K562 (cell line): ENCODE measurements at regions not wholly inside any gene's neighbourhood (a gene's known extent, or its start where the extent isn't known, plus 50 kb on each side); places are given as distances from the start of the nearest gene placed in this dataset.

Source experiments
- ATAC-seq: fragments of 200-7000 bp; cut with Tn5 transposase; 3 replicates; pipeline ENCODE4 v1.9.1; 2020; ENCODE audit warnings: moderate library complexity
- BruUV-seq: library from RNA; stranded (reverse); fragments of 400-500 nt; replicated peaks from 2 replicates; lab custom pipeline; 2021; lab: Mats Ljungman, UMichigan
- CTCF ChIA-PET: fragments of 300-600 bp; formaldehyde crosslinking; extraction: SDS; loops from one replicate; lab custom pipeline; 2021; ENCODE audit warnings: low intra/inter-chr PET ratio; lab: Yijun Ruan, JAX
- POLR2A ChIA-PET: fragments of 300-600, 350-650 bp; sonication (Branson Sonifier 250); formaldehyde crosslinking; extraction: SDS; loops from one replicate; lab custom pipeline; 2021; ENCODE audit warnings: antibody characterized with exemption, inconsistent platforms; lab: Yijun Ruan, JAX
- DNase-seq, 4 experiments: peaks; one replicate each; pipeline versions ENCODE4 v3.0.0 to v3.0.0-alpha.2; 2011 to 2018; ENCODE audit warnings: low spot score in 3 of 4, mixed read lengths in 3 of 4; ENCODE audit errors: extremely low read depth in 1 of 4
- FAIRE-seq: peaks from 2 replicates; lab custom pipeline; 2011; peaks lifted over from hg19 to GRCh38; lab: Jason Lieb, UNC
- H2AFZ ChIP-seq: 2 replicates; pipeline ENCODE4 v1.6.0; 2011; ENCODE audit warnings: low read depth, low read length, control low read depth, inconsistent platforms
- H3K27ac ChIP-seq: fragments of 200-600 bp; 3 replicates; pipeline ENCODE4 v1.8.0; 2011; ENCODE audit warnings: low read depth, mild to moderate bottlenecking, control low read depth, inconsistent platforms, low read length, moderate library complexity, mixed read lengths; ENCODE audit errors: extremely low read depth
- H3K27me3 ChIP-seq, 2 experiments: fragments of 300-600 bp in 1 of 2; 2 replicates in 1 of 2; 3 replicates in 1 of 2; pipeline versions ENCODE4 v1.6.0 to v1.8.0; 2011; ENCODE audit warnings: inconsistent platforms in 2 of 2, low read length in 2 of 2, mild to moderate bottlenecking in 1 of 2, mixed read lengths in 1 of 2, moderate library complexity in 1 of 2; ENCODE audit not compliant: control insufficient read depth in 2 of 2, insufficient read depth in 2 of 2
- H3K36me3 ChIP-seq: fragments of 300-600 bp; 3 replicates; pipeline ENCODE4 v1.8.0; 2011; ENCODE audit warnings: mild to moderate bottlenecking, low read length, inconsistent platforms; ENCODE audit not compliant: control insufficient read depth, insufficient read depth
- H3K4me1 ChIP-seq, 2 experiments: fragments of 200-600 bp in 1 of 2; replicated peaks in 1 of 2; 2 replicates in 1 of 2; 3 replicates in 1 of 2; pipeline versions ENCODE4 v1.5.1 to v1.8.0; 2011; ENCODE audit warnings: inconsistent platforms in 2 of 2, low read length in 2 of 2, mild to moderate bottlenecking in 1 of 2, mixed read lengths in 1 of 2, moderate library complexity in 1 of 2; ENCODE audit not compliant: control insufficient read depth in 2 of 2, insufficient read depth in 2 of 2
- H3K4me2 ChIP-seq: 2 replicates; pipeline ENCODE4 v1.6.1; 2011; ENCODE audit warnings: low read length, control low read depth, inconsistent platforms, mixed read lengths; ENCODE audit not compliant: insufficient read depth
- H3K4me3 ChIP-seq: fragments of 200-600 bp; sonication (generic), shearing (Covaris generic); 2 replicates; pipeline ENCODE4 v1.5.1; 2016; ENCODE audit warnings: control low read depth, inconsistent platforms
- H3K79me2 ChIP-seq: fragments of 200-600 bp; 3 replicates; pipeline ENCODE4 v1.8.0; 2011; ENCODE audit warnings: low read length, inconsistent platforms; ENCODE audit not compliant: control insufficient read depth, insufficient read depth
- H3K9ac ChIP-seq, 2 experiments: 2 replicates each; pipeline versions ENCODE4 v1.6.0 to v1.6.1; 2011; ENCODE audit warnings: low read depth in 2 of 2, low read length in 2 of 2, control low read depth in 1 of 2, inconsistent platforms in 1 of 2, mild to moderate bottlenecking in 1 of 2, mixed read lengths in 1 of 2; ENCODE audit not compliant: insufficient read depth in 1 of 2
- H3K9me1 ChIP-seq: one replicate; pipeline ENCODE4 v1.6.0; 2011; ENCODE audit warnings: inconsistent platforms, mild to moderate bottlenecking, low read length, moderate library complexity; ENCODE audit not compliant: control insufficient read depth, insufficient read depth
- H3K9me3 ChIP-seq: replicated peaks from 2 replicates; pipeline ENCODE4 v1.5.1; 2011; ENCODE audit warnings: low read depth, low read length, inconsistent platforms; ENCODE audit not compliant: control insufficient read depth, insufficient read depth
- H4K20me1 ChIP-seq: replicated peaks from 2 replicates; pipeline ENCODE4 v1.6.1; 2011; ENCODE audit warnings: low read length, inconsistent platforms, mixed read lengths; ENCODE audit not compliant: control insufficient read depth, insufficient read depth
- KLF10 ChIP-seq: fragments of 250-450 bp; sonication (Bioruptor Pico); IDR thresholded peaks from 2 replicates; pipeline ENCODE4 v1.6.1; 2021; ENCODE audit warnings: matching md5 sums
- NR1H2 ChIP-seq: sonication (generic); formaldehyde crosslinking; IDR thresholded peaks from 2 replicates; pipeline ENCODE4 v1.4.0; 2020; ENCODE audit warnings: mild to moderate bottlenecking, missing genetic modification reagents
- SMAD3 ChIP-seq: fragments of 450-650 bp; formaldehyde crosslinking; conservative IDR thresholded peaks from 2 replicates; pipeline ENCODE4 v1.4.0; 2020; ENCODE audit warnings: mild to moderate bottlenecking
- SRF ChIP-seq, 2 experiments: fragments of 250-450, 450-650 bp in 1 of 2; sonication (Bioruptor Pico) in 1 of 2; sonication (generic) in 1 of 2; formaldehyde crosslinking; IDR thresholded peaks; 2 replicates each; pipeline versions ENCODE4 v1.5.0 to v1.5.1; 2020 to 2022; ENCODE audit warnings: mild to moderate bottlenecking in 1 of 2, missing genetic modification reagents in 1 of 2
- STAT6 ChIP-seq: sonication (generic); formaldehyde crosslinking; IDR thresholded peaks from 2 replicates; pipeline ENCODE4 v1.8.1; 2023; ENCODE audit warnings: mild to moderate bottlenecking, missing genetic modification reagents
- ZBTB17 ChIP-seq: fragments of 450-650 bp; formaldehyde crosslinking; IDR thresholded peaks from 2 replicates; pipeline ENCODE4 v1.4.0; 2020; ENCODE audit warnings: mild to moderate bottlenecking
- ZNF57 ChIP-seq: fragments of 450-650 bp; formaldehyde crosslinking; IDR thresholded peaks from 2 replicates; pipeline ENCODE4 v1.4.0; 2020; ENCODE audit warnings: mild to moderate bottlenecking, moderate library complexity
- ZNF589 ChIP-seq: fragments of 200-800 bp; sonication (Bioruptor generic); IDR thresholded peaks from 2 replicates; pipeline ENCODE4 v1.6.1; 2016; ENCODE audit warnings: low read depth, missing genetic modification characterization, missing compliant biosample characterization
- WGBS: fragments of 100-300 bp; shearing (Covaris generic); methylation state at CpG from one replicate; pipeline ENCODE4 v1.1.6; 2016; ENCODE audit warnings: low coverage, mixed read lengths; ENCODE audit not compliant: insufficient coverage; ENCODE audit errors: missing lambda C conversion rate; 5-methylcytosine and 5-hydroxymethylcytosine counted together
- in situ Hi-C: fragments of 300-500 bp; cut with MboI; formaldehyde crosslinking; loops from 4 replicates; pipeline ENCODE4 v1.15.0; 2018; ENCODE audit warnings: inconsistent platforms, mixed read lengths
- intact Hi-C: fragments of 100-400 bp; cut with micrococcal nuclease; formaldehyde crosslinking; loops from 2 replicates; pipeline ENCODE4 v1.14.2; 2022
- TF ChIP-seq, protein P1 (sequence below): fragments of 200-400 bp; formaldehyde crosslinking; IDR thresholded peaks from 2 replicates; pipeline ENCODE4 v1.6.1; 2017; ENCODE audit warnings: mild to moderate bottlenecking, low read depth, low read length, moderate library complexity
- TF ChIP-seq, protein P2 (sequence below): fragments of 450-650 bp; formaldehyde crosslinking; IDR thresholded peaks from 2 replicates; pipeline ENCODE4 v1.4.0; 2020; ENCODE audit warnings: mild to moderate bottlenecking, mixed read lengths

DNA sequence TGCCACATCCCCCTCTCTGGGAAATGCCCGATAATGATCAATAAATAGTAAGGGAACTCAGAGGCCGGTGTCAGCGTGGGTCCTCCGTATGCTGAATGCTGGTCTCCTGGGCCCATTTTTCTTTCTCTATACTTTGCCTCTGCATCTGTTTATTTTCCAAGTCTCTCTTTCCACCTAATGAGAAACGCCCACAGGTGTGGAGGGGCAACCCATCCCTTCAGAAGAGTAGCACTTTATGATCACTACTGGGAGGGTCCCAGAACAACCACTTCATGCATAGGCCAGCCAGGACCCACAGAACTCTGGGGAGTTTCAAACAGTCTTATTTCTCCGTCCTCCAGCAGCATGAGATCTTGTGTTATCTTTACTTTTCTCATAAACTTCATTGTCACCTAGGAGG is 100.1 kb downstream of the CEP44 start:
- TF ChIP-seq, protein P1, sequence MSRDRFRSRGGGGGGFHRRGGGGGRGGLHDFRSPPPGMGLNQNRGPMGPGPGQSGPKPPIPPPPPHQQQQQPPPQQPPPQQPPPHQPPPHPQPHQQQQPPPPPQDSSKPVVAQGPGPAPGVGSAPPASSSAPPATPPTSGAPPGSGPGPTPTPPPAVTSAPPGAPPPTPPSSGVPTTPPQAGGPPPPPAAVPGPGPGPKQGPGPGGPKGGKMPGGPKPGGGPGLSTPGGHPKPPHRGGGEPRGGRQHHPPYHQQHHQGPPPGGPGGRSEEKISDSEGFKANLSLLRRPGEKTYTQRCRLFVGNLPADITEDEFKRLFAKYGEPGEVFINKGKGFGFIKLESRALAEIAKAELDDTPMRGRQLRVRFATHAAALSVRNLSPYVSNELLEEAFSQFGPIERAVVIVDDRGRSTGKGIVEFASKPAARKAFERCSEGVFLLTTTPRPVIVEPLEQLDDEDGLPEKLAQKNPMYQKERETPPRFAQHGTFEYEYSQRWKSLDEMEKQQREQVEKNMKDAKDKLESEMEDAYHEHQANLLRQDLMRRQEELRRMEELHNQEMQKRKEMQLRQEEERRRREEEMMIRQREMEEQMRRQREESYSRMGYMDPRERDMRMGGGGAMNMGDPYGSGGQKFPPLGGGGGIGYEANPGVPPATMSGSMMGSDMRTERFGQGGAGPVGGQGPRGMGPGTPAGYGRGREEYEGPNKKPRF, result no peak
- no peak for TF ChIP-seq ZBTB17 (CRISPR knock-in tag)
- TF ChIP-seq KLF10 (CRISPR knock-in tag), result no peak
- no peak for TF ChIP-seq ZNF57 (CRISPR knock-in tag)
- no peak for TF ChIP-seq ZNF589
- no peak for TF ChIP-seq NR1H2 (CRISPR knock-in tag)
- no peak for TF ChIP-seq SRF (CRISPR knock-in tag; IDR thresholded peaks at IDR 0.05)
- TF ChIP-seq, protein P2, sequence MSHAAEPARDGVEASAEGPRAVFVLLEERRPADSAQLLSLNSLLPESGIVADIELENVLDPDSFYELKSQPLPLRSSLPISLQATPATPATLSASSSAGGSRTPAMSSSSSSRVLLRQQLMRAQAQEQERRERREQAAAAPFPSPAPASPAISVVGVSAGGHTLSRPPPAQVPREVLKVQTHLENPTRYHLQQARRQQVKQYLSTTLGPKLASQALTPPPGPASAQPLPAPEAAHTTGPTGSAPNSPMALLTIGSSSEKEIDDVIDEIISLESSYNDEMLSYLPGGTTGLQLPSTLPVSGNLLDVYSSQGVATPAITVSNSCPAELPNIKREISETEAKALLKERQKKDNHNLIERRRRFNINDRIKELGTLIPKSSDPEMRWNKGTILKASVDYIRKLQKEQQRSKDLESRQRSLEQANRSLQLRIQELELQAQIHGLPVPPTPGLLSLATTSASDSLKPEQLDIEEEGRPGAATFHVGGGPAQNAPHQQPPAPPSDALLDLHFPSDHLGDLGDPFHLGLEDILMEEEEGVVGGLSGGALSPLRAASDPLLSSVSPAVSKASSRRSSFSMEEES (CRISPR knock-in tag), result no peak
- TF ChIP-seq STAT6 (CRISPR knock-in tag), result no peak
- no peak for TF ChIP-seq SMAD3
- H3K36me3 ChIP-seq, result no peaks in the 10 kb centered on the region
- intact Hi-C loops, result no loop called here
- no peak overlapping the region for H3K27ac ChIP-seq
- FAIRE-seq (no peak), ATAC-seq (no peak; the same call in 2 of the 3 replicates), DNase-seq (no peak)
- no peaks in the 10 kb centered on the region for H3K9me3 ChIP-seq
- no TSS peak for BruUV-seq
- peak overlapping the region; percentile 66 for H2AFZ ChIP-seq
- no peaks in the 10 kb centered on the region for H3K27me3 ChIP-seq
- no peak overlapping the region for H3K4me2 ChIP-seq
- peaks cover 0 to 4% of the 10 kb centered on the region in 2 experiments; a peak in 2 of 5 replicates for H3K4me1 ChIP-seq
- H4K20me1 ChIP-seq, result no peaks in the 10 kb centered on the region
- H3K4me3 ChIP-seq, result no peak overlapping the region
- in situ Hi-C loops, result no loop called here
- H3K9ac ChIP-seq, result no peak overlapping the region
- POLR2A ChIA-PET, result no interaction called here
- 54% methylated on average over 4 of the region's 6 CpGs for WGBS
- no peaks in the 10 kb centered on the region for H3K79me2 ChIP-seq
- CTCF ChIA-PET, result no interaction called here
- no peaks in the 10 kb centered on the region for H3K9me1 ChIP-seq
